ENCODE measurements at regions not wholly inside any gene's neighbourhood (a gene's known extent, or its start where the extent isn't known, plus 50 kb on each side); places are given as distances from the start of the nearest gene placed in this dataset.

- H3K27me3 ChIP-seq (ENCODE audit: insufficient read depth, poor library complexity, severe bottlenecking), result no peaks in the 10 kb centered on the region
- no peak for TF ChIP-seq CTCF (IDR thresholded peaks at IDR 0.05; ENCODE audit: poor library complexity, severe bottlenecking)
- no peaks in the 10 kb centered on the region for H3K36me3 ChIP-seq (ENCODE audit: low read depth)
- DNase-seq (ENCODE audit: low spot score), result no peak
- H3K4me3 ChIP-seq (ENCODE audit: severe bottlenecking), result no peak overlapping the region
- no peaks in the 10 kb centered on the region for H3K4me1 ChIP-seq (ENCODE audit: insufficient read depth, poor library complexity, severe bottlenecking)
- H3K27ac ChIP-seq (ENCODE audit: poor library complexity, severe bottlenecking), result no peak overlapping the region
- no peak for ATAC-seq (ENCODE audit: low read depth)
- no peaks in the 10 kb centered on the region for H3K9me3 ChIP-seq (ENCODE audit: severe bottlenecking)
Observed at GRCh38 chr3:135806317-135806716, 159.2 kb upstream of the PPP2R3A start.

GRCh38 chr3:135807879-135808278, 157.6 kb upstream of the PPP2R3A start:
- Histone ChIP-seq H3K36me3 (ENCODE audit: low read depth) (no peaks in the 10 kb centered on the region), H3K4me1 (ENCODE audit: insufficient read depth, poor library complexity, severe bottlenecking) (no peaks in the 10 kb centered on the region), H3K27me3 (ENCODE audit: insufficient read depth, poor library complexity, severe bottlenecking) (no peaks in the 10 kb centered on the region), H3K4me3 (ENCODE audit: severe bottlenecking) (no peak overlapping the region), H3K27ac (ENCODE audit: poor library complexity, severe bottlenecking) (no peak overlapping the region), H3K9me3 (ENCODE audit: severe bottlenecking) (no peaks in the 10 kb centered on the region)
- DNase-seq (ENCODE audit: low spot score) (no peak), ATAC-seq (ENCODE audit: low read depth) (no peak)
- TF ChIP-seq CTCF (IDR thresholded peaks at IDR 0.05; ENCODE audit: poor library complexity, severe bottlenecking), result no peak

GRCh38 chr3:135809021-135809634, 156.4 kb upstream of the PPP2R3A start:
- no peak for TF ChIP-seq CTCF (IDR thresholded peaks at IDR 0.05; ENCODE audit: poor library complexity, severe bottlenecking)
- no peaks in the 10 kb centered on the region for H3K4me1 ChIP-seq (ENCODE audit: insufficient read depth, poor library complexity, severe bottlenecking)
- no peak overlapping the region for H3K4me3 ChIP-seq (ENCODE audit: severe bottlenecking)
- no peaks in the 10 kb centered on the region for H3K27me3 ChIP-seq (ENCODE audit: insufficient read depth, poor library complexity, severe bottlenecking)
- ATAC-seq (ENCODE audit: low read depth) (no peak), DNase-seq (ENCODE audit: low spot score) (no peak)
- H3K27ac ChIP-seq (ENCODE audit: poor library complexity, severe bottlenecking), result no peak overlapping the region
- H3K36me3 ChIP-seq (ENCODE audit: low read depth), result no peaks in the 10 kb centered on the region
- no peaks in the 10 kb centered on the region for H3K9me3 ChIP-seq (ENCODE audit: severe bottlenecking)

GRCh38 chr3:135811651-135812050, 153.9 kb upstream of the PPP2R3A start:
- no peaks in the 10 kb centered on the region for H3K27me3 ChIP-seq (ENCODE audit: insufficient read depth, poor library complexity, severe bottlenecking)
- H3K27ac ChIP-seq (ENCODE audit: poor library complexity, severe bottlenecking), result no peak overlapping the region
- H3K36me3 ChIP-seq (ENCODE audit: low read depth), result no peaks in the 10 kb centered on the region
- H3K9me3 ChIP-seq (ENCODE audit: severe bottlenecking), result no peaks in the 10 kb centered on the region
- H3K4me3 ChIP-seq (ENCODE audit: severe bottlenecking), result no peak overlapping the region
- no peaks in the 10 kb centered on the region for H3K4me1 ChIP-seq (ENCODE audit: insufficient read depth, poor library complexity, severe bottlenecking)
- ATAC-seq (ENCODE audit: low read depth) (no peak), DNase-seq (ENCODE audit: low spot score) (no peak)
- no peak for TF ChIP-seq CTCF (IDR thresholded peaks at IDR 0.05; ENCODE audit: poor library complexity, severe bottlenecking)

- no peaks in the 10 kb centered on the region for H3K36me3 ChIP-seq (ENCODE audit: low read depth)
- DNase-seq (ENCODE audit: low spot score), result no peak
- no peaks in the 10 kb centered on the region for H3K9me3 ChIP-seq (ENCODE audit: severe bottlenecking)
- H3K4me1 ChIP-seq (ENCODE audit: insufficient read depth, poor library complexity, severe bottlenecking), result no peaks in the 10 kb centered on the region
- H3K4me3 ChIP-seq (ENCODE audit: severe bottlenecking), result no peak overlapping the region
- H3K27ac ChIP-seq (ENCODE audit: poor library complexity, severe bottlenecking), result no peak overlapping the region
- no peak for ATAC-seq (ENCODE audit: low read depth)
- no peaks in the 10 kb centered on the region for H3K27me3 ChIP-seq (ENCODE audit: insufficient read depth, poor library complexity, severe bottlenecking)
- no peak for TF ChIP-seq CTCF (IDR thresholded peaks at IDR 0.05; ENCODE audit: poor library complexity, severe bottlenecking)
Observed at GRCh38 chr3:135812057-135812456, 153.5 kb upstream of the PPP2R3A start.

Data from RWPE2 (cell line).